T47D (cell line): ENCODE measurements at regions not wholly inside any gene's neighbourhood (a gene's known extent, or its start where the extent isn't known, plus 50 kb on each side); places are given as distances from the start of the nearest gene placed in this dataset.
"Not testable (repeated sequence)": the region's sequence is repeated elsewhere in the genome, so short reads cannot be mapped to it uniquely, and the experiment has no call there.

Source experiments
- DNase-seq, 2 experiments: peaks; one replicate each; pipeline versions ENCODE4 v3.0.0 to v3.0.0-alpha.2; 2011 to 2012; ENCODE audit warnings: low read depth in 1 of 2, low spot score in 1 of 2
- JUND ChIP-seq: IDR thresholded peaks from 2 replicates; pipeline ENCODE4 v1.6.1; 2012; ENCODE audit warnings: low read depth
- in situ Hi-C: cut with HindIII; loops from 2 replicates; pipeline ENCODE4 v1.10.0; 2016; ENCODE audit warnings: low sequenced_read_pairs, low pct_unique_long_range_greater_than_20kb

- peak in 1 of 2 experiments; percentile 52 for DNase-seq
- no peak for TF ChIP-seq JUND
- in situ Hi-C loops: no loop called here
These were observed 52.2 kb upstream of the MKI67 start for GRCh38 chr10:128178302-128178958.

- in situ Hi-C loops: no loop called here
- no peak for DNase-seq
- no peak for TF ChIP-seq JUND
These were observed 54.6 kb upstream of the MKI67 start for GRCh38 chr10:128180843-128181242.

GRCh38 chr10:128185627-128186026, 59.4 kb upstream of the MKI67 start:
- no peak for DNase-seq
- in situ Hi-C loops: no loop called here
- TF ChIP-seq JUND: no peak

GRCh38 chr10:128186959-128187787, 61.0 kb upstream of the MKI67 start:
- no peak for TF ChIP-seq JUND
- in situ Hi-C loops: no loop called here
- no peak for DNase-seq

GRCh38 chr10:128187788-128188185, 61.6 kb upstream of the MKI67 start:
- no peak for TF ChIP-seq JUND
- in situ Hi-C loops: no loop called here
- no peak for DNase-seq

- TF ChIP-seq JUND: no peak
- in situ Hi-C loops: no loop called here
- no peak for DNase-seq
These were observed 63.0 kb upstream of the MKI67 start for GRCh38 chr10:128189176-128189575.

GRCh38 chr10:128191847-128192246, 65.6 kb upstream of the MKI67 start:
- DNase-seq: peak in 1 of 2 experiments; percentile 54
- no peak for TF ChIP-seq JUND
- in situ Hi-C loops: no loop called here

GRCh38 chr10:128201826-128202225, 75.6 kb upstream of the MKI67 start:
- DNase-seq, in situ Hi-C loops: not testable (repeated sequence)

GRCh38 chr10:128203028-128203427, 76.8 kb upstream of the MKI67 start:
- no peak for DNase-seq
- no peak for TF ChIP-seq JUND
- in situ Hi-C loops: no loop called here

GRCh38 chr10:128205591-128205990, 79.4 kb upstream of the MKI67 start:
- DNase-seq, in situ Hi-C loops: not testable (repeated sequence)

GRCh38 chr10:128206676-128207075, 80.5 kb upstream of the MKI67 start:
- DNase-seq: no peak
- no peak for TF ChIP-seq JUND
- in situ Hi-C loops: no loop called here

- in situ Hi-C loops: no loop called here
These were observed 83.6 kb upstream of the MKI67 start for GRCh38 chr10:128209862-128210214.

GRCh38 chr10:128210215-128211063, 84.2 kb upstream of the MKI67 start:
- TF ChIP-seq JUND: no peak
- peak; percentile 67 to 75 for DNase-seq
- in situ Hi-C loops: no loop called here

More at GRCh38 chr10:128209862-128210214, 83.6 kb upstream of the MKI67 start:
- TF ChIP-seq JUND: no peak
- no peak for DNase-seq
